AG09309 (cell line): ENCODE measurements at regions not wholly inside any gene's neighbourhood (a gene's known extent, or its start where the extent isn't known, plus 50 kb on each side); places are given as distances from the start of the nearest gene placed in this dataset.

Experiments used
- DNase-seq: peaks from one replicate; pipeline ENCODE4 v3.0.0-alpha.2; 2010; ENCODE audit warnings: low read depth
- H3K4me3 ChIP-seq: 2 replicates; pipeline ENCODE4 v1.5.1; 2011; ENCODE audit warnings: mild to moderate bottlenecking, low read depth, low read length, moderate library complexity; ENCODE audit not compliant: control insufficient read depth
- CTCF ChIP-seq: IDR thresholded peaks from 2 replicates; pipeline ENCODE4 v1.5.1; 2011; ENCODE audit warnings: mild to moderate bottlenecking, low read depth, low read length, inconsistent platforms; ENCODE audit not compliant: insufficient read depth, control insufficient read depth; ENCODE audit errors: missing control alignments

GRCh38 chr12:84186433-84186832, 726.2 kb downstream of the SLC6A15 start:
- TF ChIP-seq CTCF: no peak
- H3K4me3 ChIP-seq: no peak overlapping the region
- no peak for DNase-seq

GRCh38 chr12:84183576-84183975, 729.0 kb downstream of the SLC6A15 start:
- no peak for TF ChIP-seq CTCF
- no peak overlapping the region for H3K4me3 ChIP-seq
- DNase-seq: no peak

DNA sequence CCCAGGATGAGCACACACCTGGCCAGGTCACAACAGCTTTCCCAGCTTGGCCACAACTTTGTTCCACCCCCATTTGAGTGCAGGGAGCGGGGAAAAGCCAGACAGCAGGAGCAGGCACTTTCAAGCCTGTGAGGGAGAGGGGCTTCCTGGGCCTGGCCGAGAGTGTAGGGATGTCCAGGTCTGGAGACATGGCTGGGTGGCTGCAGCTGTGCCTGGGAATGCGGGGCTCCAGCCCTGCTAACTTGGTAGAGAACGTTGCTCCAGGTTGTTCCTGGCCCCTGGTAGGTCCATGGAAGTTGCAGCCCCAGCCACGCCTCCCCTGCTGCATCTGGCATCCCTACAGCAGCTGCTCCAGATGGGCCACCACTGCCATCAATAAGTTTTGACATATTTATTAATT, 738.5 kb downstream of the SLC6A15 start:
- TF ChIP-seq CTCF: no peak
- no peak overlapping the region for H3K4me3 ChIP-seq
- DNase-seq: no peak

GRCh38 chr12:84172823-84173424, 739.7 kb downstream of the SLC6A15 start:
- no peak for TF ChIP-seq CTCF
- no peak for DNase-seq
- no peak overlapping the region for H3K4me3 ChIP-seq

GRCh38 chr12:84166812-84167211, 745.8 kb downstream of the SLC6A15 start:
- TF ChIP-seq CTCF: no peak
- H3K4me3 ChIP-seq: no peak overlapping the region
- no peak for DNase-seq

- TF ChIP-seq CTCF: no peak
- DNase-seq: no peak
- H3K4me3 ChIP-seq: no peak overlapping the region
These were observed 746.5 kb downstream of the SLC6A15 start for GRCh38 chr12:84165998-84166571.
